PC-9 (cell line): ENCODE measurements at regions not wholly inside any gene's neighbourhood (a gene's known extent, or its start where the extent isn't known, plus 50 kb on each side); places are given as distances from the start of the nearest gene placed in this dataset.

Source experiments
- CTCF ChIP-seq: fragments of 200-600 bp; sonication (generic); conservative IDR thresholded peaks from 2 replicates; pipeline ENCODE4 v1.6.1; 2017; ENCODE audit warnings: mixed run types, antibody characterized with exemption, mild to moderate bottlenecking, moderate library complexity
- EZH2 ChIP-seq: fragments of 200-600 bp; sonication (generic); IDR thresholded peaks from 2 replicates; pipeline ENCODE4 v1.8.0; 2017; ENCODE audit warnings: antibody characterized with exemption, low read depth

GRCh38 chr7:36032361-36032818 is 120.7 kb upstream of the EEPD1 start:
- TF ChIP-seq CTCF, result no peak
- no peak for TF ChIP-seq EZH2
